HL-60 (cell line): ENCODE measurements at regions not wholly inside any gene's neighbourhood (a gene's known extent, or its start where the extent isn't known, plus 50 kb on each side); places are given as distances from the start of the nearest gene placed in this dataset.

Experiments
- CTCF ChIP-seq: IDR thresholded peaks from one replicate; pipeline ENCODE4 v1.5.1; 2011; ENCODE audit warnings: low read length, control low read depth, inconsistent platforms; ENCODE audit not compliant: insufficient read depth
- GABPA ChIP-seq: IDR thresholded peaks from 2 replicates; pipeline ENCODE4 v1.6.1; 2012; ENCODE audit warnings: low read depth
- POLR2AphosphoS5 ChIP-seq: IDR thresholded peaks from 2 replicates; pipeline ENCODE4 v1.6.1; 2012; ENCODE audit warnings: low read depth

GRCh38 chr13:61830475-61830874 lies 414.8 kb upstream of the PCDH20 start:
- TF ChIP-seq CTCF (no peak), POLR2AphosphoS5 (no peak), GABPA (no peak)
